Fibroblast of mammary gland (primary cell): ENCODE measurements at regions not wholly inside any gene's neighbourhood (a gene's known extent, or its start where the extent isn't known, plus 50 kb on each side); places are given as distances from the start of the nearest gene placed in this dataset.

Source experiments
- DNase-seq: peaks from one replicate; pipeline ENCODE4 v3.0.0-alpha.2; 2010; ENCODE audit warnings: low read depth
- H3K4me3 ChIP-seq: 2 replicates; pipeline ENCODE4 v1.5.1; 2011; ENCODE audit warnings: low read depth, mild to moderate bottlenecking, low read length, moderate library complexity; ENCODE audit not compliant: control insufficient read depth
- TF ChIP-seq, protein P1 (sequence below): conservative IDR thresholded peaks from 2 replicates; pipeline ENCODE4 v1.5.1; 2011; ENCODE audit warnings: low read depth, low read length, inconsistent platforms; ENCODE audit not compliant: control insufficient read depth, insufficient read depth

DNA sequence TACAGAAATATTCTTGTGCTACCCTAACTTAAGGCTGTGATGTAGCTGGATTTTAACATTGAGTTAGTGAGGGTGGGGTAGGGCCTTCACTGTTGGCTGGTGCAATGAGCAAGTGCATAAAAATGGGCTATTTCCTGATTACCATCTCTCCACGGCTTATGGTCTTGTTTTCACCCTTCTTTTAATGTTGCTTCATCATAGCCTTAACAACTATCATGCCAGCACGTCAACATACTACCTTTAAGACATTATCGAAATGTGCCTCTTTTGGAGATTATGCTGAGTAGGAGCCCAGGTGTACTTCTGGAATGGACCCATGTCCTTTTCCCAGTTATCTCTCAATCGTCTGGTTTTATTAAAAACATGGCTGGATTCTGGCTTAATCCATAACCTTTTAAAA, 350.9 kb upstream of the ACTBL2 start:
- H3K4me3 ChIP-seq = no peak overlapping the region
- no peak for DNase-seq
- TF ChIP-seq, protein P1, sequence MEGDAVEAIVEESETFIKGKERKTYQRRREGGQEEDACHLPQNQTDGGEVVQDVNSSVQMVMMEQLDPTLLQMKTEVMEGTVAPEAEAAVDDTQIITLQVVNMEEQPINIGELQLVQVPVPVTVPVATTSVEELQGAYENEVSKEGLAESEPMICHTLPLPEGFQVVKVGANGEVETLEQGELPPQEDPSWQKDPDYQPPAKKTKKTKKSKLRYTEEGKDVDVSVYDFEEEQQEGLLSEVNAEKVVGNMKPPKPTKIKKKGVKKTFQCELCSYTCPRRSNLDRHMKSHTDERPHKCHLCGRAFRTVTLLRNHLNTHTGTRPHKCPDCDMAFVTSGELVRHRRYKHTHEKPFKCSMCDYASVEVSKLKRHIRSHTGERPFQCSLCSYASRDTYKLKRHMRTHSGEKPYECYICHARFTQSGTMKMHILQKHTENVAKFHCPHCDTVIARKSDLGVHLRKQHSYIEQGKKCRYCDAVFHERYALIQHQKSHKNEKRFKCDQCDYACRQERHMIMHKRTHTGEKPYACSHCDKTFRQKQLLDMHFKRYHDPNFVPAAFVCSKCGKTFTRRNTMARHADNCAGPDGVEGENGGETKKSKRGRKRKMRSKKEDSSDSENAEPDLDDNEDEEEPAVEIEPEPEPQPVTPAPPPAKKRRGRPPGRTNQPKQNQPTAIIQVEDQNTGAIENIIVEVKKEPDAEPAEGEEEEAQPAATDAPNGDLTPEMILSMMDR = no peak

- DNase-seq = no peak
- H3K4me3 ChIP-seq = no peak overlapping the region
- TF ChIP-seq, protein P1 = no peak
Measured at GRCh38 chr5:57832875-57833274, 350.3 kb upstream of the ACTBL2 start.

- TF ChIP-seq, protein P1 = no peak
- no peak overlapping the region for H3K4me3 ChIP-seq
- no peak for DNase-seq
Measured at GRCh38 chr5:57831932-57832331, 349.3 kb upstream of the ACTBL2 start.

DNA sequence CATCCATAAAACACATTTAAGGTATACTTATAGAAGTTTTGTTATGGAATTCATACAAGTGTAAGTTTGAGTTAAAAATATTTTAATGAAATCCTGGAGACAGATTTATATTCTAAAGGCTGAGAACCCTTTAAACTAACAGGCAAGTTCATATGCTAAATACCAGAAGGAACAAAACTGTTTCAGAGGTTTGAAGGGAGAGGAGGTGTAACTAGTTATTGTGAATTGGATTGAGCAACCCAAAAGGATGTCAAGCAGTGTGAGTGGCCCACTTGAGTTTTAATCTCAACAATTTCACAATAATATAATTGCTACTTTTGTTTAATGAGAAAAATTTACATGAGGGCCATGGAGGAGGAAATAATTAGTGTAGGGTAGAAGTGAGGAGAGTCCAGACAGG, 348.5 kb upstream of the ACTBL2 start:
- DNase-seq = no peak
- TF ChIP-seq, protein P1 = no peak
- H3K4me3 ChIP-seq = no peak overlapping the region

DNA sequence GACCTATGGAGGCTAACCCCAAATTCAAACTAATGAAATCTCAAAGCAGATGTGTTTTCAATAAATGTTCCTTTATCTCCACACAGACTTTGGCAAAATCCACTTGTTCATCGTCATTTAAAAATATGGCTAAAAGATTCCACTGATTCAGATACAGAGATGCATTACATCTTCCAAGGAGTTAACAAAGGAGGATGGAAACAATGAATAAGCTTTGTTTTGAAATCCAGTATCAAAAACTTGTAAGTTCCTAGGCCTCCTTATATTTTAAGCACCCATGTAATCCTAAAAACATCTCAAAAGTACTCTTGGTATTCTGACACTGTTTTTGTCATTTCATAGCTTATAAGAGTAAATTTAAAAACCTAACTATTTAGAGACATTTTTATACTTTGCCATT, 345.6 kb upstream of the ACTBL2 start:
- DNase-seq = no peak
- TF ChIP-seq, protein P1 = no peak
- H3K4me3 ChIP-seq = no peak overlapping the region

DNA sequence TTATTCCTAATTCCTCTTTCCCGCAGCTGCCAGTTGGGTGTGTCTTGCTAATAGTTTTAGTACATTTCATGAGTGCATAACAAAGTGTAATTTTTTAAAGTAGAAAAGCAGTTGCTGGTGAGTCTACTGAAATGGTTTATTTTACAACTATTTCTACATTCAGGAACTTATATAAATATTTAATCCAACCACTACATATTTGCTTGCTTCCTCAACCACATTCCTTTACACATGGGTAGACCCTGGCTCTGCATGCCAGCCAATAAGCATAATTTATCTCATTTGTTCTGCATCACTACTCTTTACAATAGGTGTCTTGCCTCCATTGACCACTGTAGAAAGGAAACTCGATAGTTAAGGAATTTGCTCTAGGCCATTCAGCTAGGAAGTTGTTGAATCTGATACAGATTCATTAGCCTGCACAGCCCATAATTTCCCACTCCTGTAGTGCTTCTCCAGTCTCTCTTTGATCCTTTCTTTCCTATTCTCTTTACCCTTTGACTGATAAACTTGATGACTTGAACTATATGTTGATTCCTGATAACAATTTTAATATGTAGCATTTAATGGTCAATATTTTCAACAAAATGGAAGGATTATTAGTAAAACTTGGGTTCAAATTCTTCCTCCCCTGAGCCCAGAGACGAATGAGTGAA, 342.5 kb upstream of the ACTBL2 start:
- H3K4me3 ChIP-seq = no peak overlapping the region
- peak; percentile 30 for DNase-seq
- TF ChIP-seq, protein P1 = no peak

DNA sequence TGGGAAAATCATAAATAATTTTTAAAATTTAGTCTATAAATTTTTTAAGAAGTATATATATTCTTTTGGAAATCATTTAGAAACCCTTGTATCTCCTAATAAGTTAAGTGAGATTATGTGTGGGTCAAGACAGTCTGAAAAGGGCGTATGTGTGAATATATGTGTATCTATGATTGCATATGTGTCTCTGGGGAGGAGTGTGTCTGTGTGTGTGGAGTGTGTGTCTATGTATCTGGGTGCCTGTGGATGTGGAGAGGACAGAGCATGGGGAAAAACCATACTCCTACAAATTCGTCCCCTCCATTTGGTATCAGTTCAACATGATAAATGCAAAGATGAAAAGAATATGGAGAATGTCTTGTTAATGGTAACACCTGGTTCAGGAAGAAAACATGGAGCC, 342.0 kb upstream of the ACTBL2 start:
- H3K4me3 ChIP-seq = no peak overlapping the region
- no peak for DNase-seq
- TF ChIP-seq, protein P1 = no peak
